ENCODE measurements at regions not wholly inside any gene's neighbourhood (a gene's known extent, or its start where the extent isn't known, plus 50 kb on each side); places are given as distances from the start of the nearest gene placed in this dataset.
"Not testable (repeated sequence)": the region's sequence is repeated elsewhere in the genome, so short reads cannot be mapped to it uniquely, and the experiment has no call there.

GRCh38 chr12:34607520-34608195 lies 585.4 kb downstream of the ALG10 start:
- no peak for DNase-seq

DNA sequence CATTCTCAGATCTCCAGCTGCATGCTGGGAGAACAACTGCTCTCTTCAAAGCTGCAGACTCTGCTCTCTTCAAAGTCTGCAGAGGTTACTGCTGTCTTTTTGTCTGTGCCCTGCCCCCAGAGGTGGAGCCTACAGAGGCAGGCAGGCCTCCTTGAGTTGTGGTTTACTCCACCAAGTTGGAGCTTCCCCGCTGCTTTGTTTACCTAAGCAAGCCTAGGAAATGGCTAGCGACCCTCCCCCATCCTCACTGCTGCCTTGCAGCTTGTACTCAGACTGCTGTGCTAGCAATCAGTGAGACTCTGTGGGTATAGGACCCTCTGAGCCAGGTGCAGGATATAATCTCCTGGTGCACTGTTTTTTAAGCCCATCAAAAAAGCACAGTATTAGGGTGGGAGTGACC lies 591.7 kb downstream of the ALG10 start:
- DNase-seq: not testable (repeated sequence)

GRCh38 chr12:34625116-34625515 lies 602.8 kb downstream of the ALG10 start:
- DNase-seq: no peak

GRCh38 chr12:34626363-34627157 lies 604.3 kb downstream of the ALG10 start:
- no peak for DNase-seq
